Left renal pelvis (tissue), 4 donors: ENCODE measurements at regions not wholly inside any gene's neighbourhood (a gene's known extent, or its start where the extent isn't known, plus 50 kb on each side); places are given as distances from the start of the nearest gene placed in this dataset.

ENCODE experiments used
- DNase-seq, 4 donors: peaks; one replicate each; pipeline ENCODE4 v3.0.0-alpha.2; 2013; ENCODE audit warnings: low read depth in 4 of 4, low spot score in 3 of 4

- DNase-seq: no peak
Measured at GRCh38 chr10:123449234-123449962, 216.8 kb upstream of the GPR26 start.

- DNase-seq: no peak
Measured at GRCh38 chr10:123450956-123451605, 215.1 kb upstream of the GPR26 start.

GRCh38 chr10:123451618-123452245 is 214.4 kb upstream of the GPR26 start:
- no peak for DNase-seq

- no peak for DNase-seq
Measured at GRCh38 chr10:123454987-123455386, 211.2 kb upstream of the GPR26 start.

DNA sequence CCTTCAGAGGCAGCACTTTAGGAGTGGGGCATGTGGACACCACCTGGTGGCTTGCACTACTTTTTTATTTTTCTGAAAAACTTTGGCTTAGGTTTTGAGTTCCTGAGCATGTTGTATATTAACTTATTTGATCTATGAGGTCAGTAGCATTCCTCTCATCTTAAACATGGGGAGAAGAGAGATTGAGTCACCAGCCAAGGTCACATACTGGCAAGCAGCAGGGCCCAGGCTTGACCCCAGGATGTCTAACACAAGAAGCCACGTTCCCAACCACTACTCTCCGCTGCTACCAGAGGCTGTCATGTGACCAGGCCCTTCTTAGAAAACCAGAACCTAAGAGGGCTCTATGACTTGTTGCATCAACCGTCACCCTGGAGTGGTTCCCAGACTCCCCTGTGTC is 210.3 kb upstream of the GPR26 start:
- no peak for DNase-seq

GRCh38 chr10:123458933-123459332 is 207.2 kb upstream of the GPR26 start:
- DNase-seq: no peak

DNA sequence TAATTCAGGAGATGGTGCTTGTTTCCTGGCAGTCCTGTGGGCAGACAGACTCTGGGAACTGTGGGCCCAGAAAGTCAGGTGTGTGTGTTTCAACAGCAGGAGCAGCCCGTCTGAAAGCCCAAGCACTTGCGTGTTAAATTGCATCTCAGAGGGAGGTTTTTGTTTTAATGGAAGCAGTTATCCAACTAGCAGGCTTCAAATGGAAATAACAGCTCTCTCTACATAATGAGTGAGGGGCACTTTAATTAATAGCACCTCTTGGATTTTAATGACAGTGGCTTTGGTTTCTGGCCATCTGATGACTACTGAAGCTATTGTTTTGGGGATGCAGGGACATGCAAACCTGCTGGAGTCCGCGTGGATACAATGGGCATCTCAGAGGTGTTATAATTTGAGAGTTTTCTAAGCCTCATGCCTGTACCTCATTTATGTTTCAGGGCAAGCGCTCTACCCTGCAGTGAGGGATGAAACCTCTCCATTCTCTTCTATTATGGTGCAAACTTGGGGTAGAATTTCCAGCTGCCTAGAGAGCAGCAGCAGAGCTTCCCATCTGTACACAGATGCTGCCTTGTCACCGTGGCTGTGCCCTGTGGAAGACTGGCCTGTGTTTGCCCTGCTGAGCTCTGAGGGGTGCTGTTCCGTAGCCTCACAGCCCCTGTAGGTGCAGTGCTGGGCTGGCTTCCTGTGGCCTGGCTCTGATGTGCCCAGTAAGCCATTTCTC is 206.6 kb upstream of the GPR26 start:
- DNase-seq: no peak

- no peak for DNase-seq
Measured at GRCh38 chr10:123462246-123462645, 203.9 kb upstream of the GPR26 start.

DNA sequence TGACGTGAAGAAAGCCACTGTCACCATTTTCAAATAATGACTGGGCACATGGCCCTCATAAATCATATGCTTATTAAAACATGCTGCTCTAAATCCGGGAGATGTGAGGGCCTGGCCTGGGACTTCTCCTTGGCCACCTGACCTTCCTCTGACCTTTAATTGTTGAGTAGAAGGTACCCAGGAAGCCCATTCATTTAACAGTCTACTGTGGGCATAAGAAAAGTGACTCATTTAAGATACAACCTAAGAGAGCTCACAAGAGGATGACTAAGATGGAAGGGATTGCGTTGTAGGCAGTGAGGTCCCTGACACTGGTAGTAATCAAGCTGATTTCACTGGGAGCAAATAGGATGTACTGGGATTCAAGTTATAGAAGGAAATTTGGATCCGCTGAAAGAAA is 203.4 kb upstream of the GPR26 start:
- no peak for DNase-seq

GRCh38 chr10:123463181-123463580 is 203.0 kb upstream of the GPR26 start:
- DNase-seq: no peak

- DNase-seq: no peak
Measured at GRCh38 chr10:123463698-123464097, 202.5 kb upstream of the GPR26 start.

GRCh38 chr10:123464430-123465323 is 201.5 kb upstream of the GPR26 start:
- no peak for DNase-seq

- no peak for DNase-seq
Measured at GRCh38 chr10:123470336-123470921, 195.7 kb upstream of the GPR26 start.

DNA sequence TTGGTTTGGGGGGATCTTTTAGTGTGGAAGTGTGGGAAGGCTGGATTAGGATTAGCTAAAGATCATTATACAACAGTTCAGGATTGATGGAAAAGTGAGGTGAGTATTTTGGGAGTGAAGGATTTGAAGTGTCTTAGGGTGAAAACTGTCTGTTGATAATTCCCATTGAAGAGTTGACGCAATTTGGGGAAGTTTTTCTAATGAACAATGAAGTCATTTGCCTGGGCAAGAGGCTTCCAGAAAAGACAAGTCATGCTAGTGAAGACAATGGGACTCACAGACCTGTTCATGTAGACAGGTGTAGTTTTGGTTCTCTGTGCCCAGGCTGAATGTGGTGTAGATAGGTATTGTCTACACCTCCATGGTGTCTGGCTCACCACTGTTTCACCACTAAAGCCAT is 194.3 kb upstream of the GPR26 start:
- no peak for DNase-seq

GRCh38 chr10:123472606-123473005 is 193.5 kb upstream of the GPR26 start:
- no peak for DNase-seq

DNA sequence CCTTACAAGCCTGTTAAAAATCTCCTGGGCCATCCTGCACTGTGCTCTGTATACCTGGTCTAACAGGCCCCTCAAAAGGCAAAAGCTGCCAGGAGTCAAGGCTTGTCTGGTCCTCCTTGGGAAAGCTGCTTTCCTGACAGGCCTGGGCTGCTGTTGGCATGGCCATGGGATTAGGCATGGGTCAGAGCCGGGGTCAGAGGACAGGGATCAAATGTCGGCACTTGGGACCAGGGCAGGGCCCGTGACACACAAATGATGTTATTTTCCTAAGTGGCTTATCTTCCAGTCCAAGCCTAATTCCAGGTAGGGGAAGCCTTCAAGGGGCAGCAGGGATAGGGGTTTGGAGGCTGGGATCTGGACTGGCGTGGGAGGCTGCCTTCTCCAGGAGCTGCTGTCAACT is 191.5 kb upstream of the GPR26 start:
- DNase-seq: no peak

- DNase-seq: no peak
Measured at GRCh38 chr10:123475466-123475865, 190.7 kb upstream of the GPR26 start.

GRCh38 chr10:123478116-123478515 is 188.0 kb upstream of the GPR26 start:
- no peak for DNase-seq

DNA sequence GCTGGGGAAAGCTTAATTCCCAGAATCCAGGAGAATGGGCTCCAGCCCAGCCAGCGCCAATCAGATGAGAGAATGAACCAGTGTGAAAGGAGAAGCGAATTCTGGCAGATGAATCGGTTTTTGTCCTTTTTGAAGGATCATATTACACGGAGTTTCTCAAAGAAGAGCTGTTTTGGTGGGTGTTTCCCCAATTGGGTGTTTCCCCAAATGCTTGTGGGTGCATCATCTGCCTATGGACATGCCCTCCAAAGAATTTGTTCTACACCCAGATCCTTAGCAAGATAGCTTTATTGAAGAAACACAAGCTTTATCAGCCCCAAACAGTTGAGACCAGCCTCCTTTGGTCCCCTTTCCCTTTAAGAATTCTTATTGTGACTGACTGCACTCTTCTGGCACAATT is 186.5 kb upstream of the GPR26 start:
- DNase-seq: no peak

- no peak for DNase-seq
Measured at GRCh38 chr10:123480344-123480743, 185.8 kb upstream of the GPR26 start.
